ENCODE measurements at regions not wholly inside any gene's neighbourhood (a gene's known extent, or its start where the extent isn't known, plus 50 kb on each side); places are given as distances from the start of the nearest gene placed in this dataset.
"Not testable (repeated sequence)": the region's sequence is repeated elsewhere in the genome, so short reads cannot be mapped to it uniquely, and the experiment has no call there.

DNA sequence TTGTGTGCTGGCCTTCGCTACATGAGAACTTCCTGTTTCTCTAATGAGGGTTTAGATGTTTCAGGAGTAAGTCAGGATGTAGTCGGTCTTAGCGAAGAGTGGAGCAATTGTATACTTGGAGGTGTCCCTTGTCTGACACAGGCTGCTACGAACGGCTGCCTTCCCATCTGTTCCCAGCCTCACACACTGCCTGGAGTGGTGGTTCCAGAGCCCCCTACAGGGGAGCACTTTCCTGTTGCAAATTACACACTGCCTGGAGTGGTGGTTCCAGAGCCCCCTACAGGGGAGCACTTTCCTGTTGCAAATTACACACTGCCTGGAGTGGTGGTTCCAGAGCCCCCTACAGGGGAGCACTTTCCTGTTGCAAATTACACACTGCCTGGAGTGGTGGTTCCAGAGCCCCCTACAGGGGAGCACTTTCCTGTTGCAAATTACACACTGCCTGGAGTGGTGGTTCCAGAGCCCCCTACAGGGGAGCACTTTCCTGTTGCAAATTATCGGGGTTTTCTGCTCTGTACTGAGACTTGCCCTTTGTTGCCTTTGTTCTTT, 126.5 kb upstream of the L3MBTL4 start:
- TF ChIP-seq EZH2 (IDR thresholded peaks at IDR 0.05); POLR2AphosphoS5 (IDR thresholded peaks at IDR 0.05; ENCODE audit: borderline replicate concordance, low read depth, low read length): not testable (repeated sequence)
